A673 (cell line): ENCODE measurements at regions not wholly inside any gene's neighbourhood (a gene's known extent, or its start where the extent isn't known, plus 50 kb on each side); places are given as distances from the start of the nearest gene placed in this dataset.

ENCODE experiments used
- BruUV-seq: library from RNA; stranded (reverse); fragments of 400-500 nt; replicated peaks from 2 replicates; lab custom pipeline; 2021; lab: Mats Ljungman, UMichigan
- CTCF ChIA-PET: fragments of 300-600 bp; sonication (Branson Sonifier 250); formaldehyde crosslinking; loops from one replicate; lab custom pipeline; 2022; ENCODE audit warnings: antibody characterized with exemption; lab: Charles Lee
- POLR2A ChIA-PET: fragments of 300-600 bp; sonication (Branson Sonifier 250); formaldehyde crosslinking; loops from one replicate; lab custom pipeline; 2022; ENCODE audit warnings: antibody characterized with exemption; ENCODE audit not compliant: low non-redundant PET; lab: Charles Lee
- DNase-seq: peaks from one replicate; pipeline ENCODE4 v3.0.0-alpha.2; 2015; ENCODE audit warnings: low spot score
- H3K27ac ChIP-seq: fragments of 200-600 bp; sonication (generic); 2 replicates; pipeline ENCODE4 v1.5.1; 2016; ENCODE audit warnings: mixed run types, low read depth, mild to moderate bottlenecking, mixed read lengths, antibody characterized with exemption, low read length; ENCODE audit not compliant: poor library complexity, severe bottlenecking
- H3K27me3 ChIP-seq: fragments of 200-600 bp; sonication (generic); replicated peaks from 2 replicates; pipeline ENCODE4 v1.6.1; 2017; ENCODE audit warnings: mixed run types, low read depth, mild to moderate bottlenecking, mixed read lengths, antibody characterized with exemption, low read length; ENCODE audit not compliant: insufficient read depth, poor library complexity
- H3K36me3 ChIP-seq: fragments of 200-600 bp; sonication (generic); 2 replicates; pipeline ENCODE4 v1.6.1; 2016; ENCODE audit warnings: mixed run types, mild to moderate bottlenecking, mixed read lengths, antibody characterized with exemption, low read length; ENCODE audit not compliant: insufficient read depth, poor library complexity, severe bottlenecking
- H3K4me1 ChIP-seq: fragments of 200-600 bp; sonication (generic); 2 replicates; pipeline ENCODE4 v1.6.1; 2017; ENCODE audit warnings: mixed run types, mild to moderate bottlenecking, mixed read lengths, antibody characterized with exemption, low read length; ENCODE audit not compliant: insufficient read depth, poor library complexity, severe bottlenecking
- H3K4me3 ChIP-seq: fragments of 200-600 bp; sonication (generic); 2 replicates; pipeline ENCODE4 v1.5.1; 2016; ENCODE audit warnings: low read depth, mixed run types, mild to moderate bottlenecking, mixed read lengths, low read length; ENCODE audit not compliant: poor library complexity, severe bottlenecking
- H3K9me3 ChIP-seq: fragments of 200-600 bp; sonication (generic); 2 replicates; pipeline ENCODE4 v1.6.1; 2016; ENCODE audit warnings: mixed run types, low read depth, mild to moderate bottlenecking, mixed read lengths, antibody characterized with exemption, low read length; ENCODE audit not compliant: poor library complexity, severe bottlenecking
- CTCF ChIP-seq: fragments of 300-800, 200-600 bp; sonication (generic); conservative IDR thresholded peaks from 2 replicates; pipeline ENCODE4 v1.5.1; 2017; ENCODE audit warnings: low read depth, mild to moderate bottlenecking, antibody characterized with exemption, low read length, moderate library complexity, mixed read lengths
- EZH2 ChIP-seq: fragments of 200-600 bp; sonication (generic); IDR thresholded peaks from 2 replicates; pipeline ENCODE4 v1.6.1; 2017; ENCODE audit warnings: borderline replicate concordance, low read depth, mild to moderate bottlenecking, mixed read lengths, antibody characterized with exemption, low read length; ENCODE audit not compliant: poor library complexity, severe bottlenecking
- intact Hi-C: fragments of 100-400 bp; cut with micrococcal nuclease; formaldehyde crosslinking; loops from one replicate; pipeline ENCODE4 v1.10.0; 2022; ENCODE audit not compliant: unreplicated experiment

DNA sequence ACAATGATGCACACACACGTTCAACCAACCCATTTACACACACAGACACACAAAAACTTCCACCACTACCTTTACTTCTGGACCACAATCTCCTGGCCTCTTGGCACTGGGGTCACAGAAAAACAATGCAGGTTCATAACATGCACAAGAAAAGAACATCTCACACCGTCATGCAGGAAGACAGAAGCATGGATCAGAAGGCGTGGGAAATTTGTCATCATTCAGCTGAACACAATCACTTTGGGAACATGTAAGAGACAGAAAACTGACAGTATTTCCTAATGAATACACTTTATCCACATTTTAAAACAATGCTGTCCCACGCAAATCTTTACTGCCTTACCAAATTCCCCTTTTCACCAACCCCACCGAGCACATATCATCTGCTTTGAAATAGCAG lies 501.9 kb upstream of the KLHL29 start:
- H3K36me3 ChIP-seq: no peaks in the 10 kb centered on the region
- intact Hi-C loops: no loop called here
- BruUV-seq: no TSS peak
- no peak overlapping the region for H3K27ac ChIP-seq
- TF ChIP-seq EZH2 (no peak), CTCF (no peak)
- DNase-seq: no peak
- ChIA-PET POLR2A (no interaction called here), CTCF (no interaction called here)
- no peaks in the 10 kb centered on the region for H3K27me3 ChIP-seq
- H3K4me1 ChIP-seq: no peaks in the 10 kb centered on the region
- no peaks in the 10 kb centered on the region for H3K9me3 ChIP-seq
- H3K4me3 ChIP-seq: no peak overlapping the region

- Histone ChIP-seq H3K36me3 (no peaks in the 10 kb centered on the region), H3K4me3 (no peak overlapping the region), H3K4me1 (no peaks in the 10 kb centered on the region), H3K9me3 (no peaks in the 10 kb centered on the region), H3K27ac (no peak overlapping the region), H3K27me3 (no peaks in the 10 kb centered on the region)
- ChIA-PET CTCF (no interaction called here), POLR2A (no interaction called here)
- intact Hi-C loops: no loop called here
- BruUV-seq: no TSS peak
- TF ChIP-seq EZH2 (no peak), CTCF (no peak)
- DNase-seq: no peak
Observed at GRCh38 chr2:22885245-22885644, 499.7 kb upstream of the KLHL29 start.

DNA sequence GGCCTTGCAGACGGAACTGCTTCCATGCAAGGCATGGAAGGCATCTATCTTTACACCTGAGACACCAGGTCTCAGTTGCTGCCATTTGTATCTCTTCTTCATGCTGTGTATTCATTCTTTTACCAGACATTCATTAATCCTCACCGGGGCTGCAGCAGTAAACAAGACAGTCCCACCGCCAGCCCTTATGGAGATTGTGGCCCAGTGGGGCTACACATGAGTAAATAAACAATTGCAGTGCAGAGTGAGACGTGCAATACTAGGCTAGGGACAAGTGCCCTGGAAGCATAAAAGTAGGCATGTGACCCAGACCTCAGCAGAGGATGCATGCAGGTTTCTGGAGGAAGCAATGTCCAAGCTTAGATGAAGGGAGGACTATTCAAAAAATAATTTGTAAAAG lies 497.6 kb upstream of the KLHL29 start:
- TF ChIP-seq EZH2: no peak
- TF ChIP-seq CTCF: no peak
- Histone ChIP-seq H3K9me3 (no peaks in the 10 kb centered on the region), H3K4me3 (no peak overlapping the region), H3K27ac (no peak overlapping the region), H3K4me1 (no peaks in the 10 kb centered on the region), H3K27me3 (no peaks in the 10 kb centered on the region), H3K36me3 (no peaks in the 10 kb centered on the region)
- ChIA-PET CTCF (no interaction called here), POLR2A (no interaction called here)
- no TSS peak for BruUV-seq
- no peak for DNase-seq
- intact Hi-C loops: no loop called here
